HS-5 (cell line): ENCODE measurements at regions not wholly inside any gene's neighbourhood (a gene's known extent, or its start where the extent isn't known, plus 50 kb on each side); places are given as distances from the start of the nearest gene placed in this dataset.
"Not testable (repeated sequence)": the region's sequence is repeated elsewhere in the genome, so short reads cannot be mapped to it uniquely, and the experiment has no call there.

ENCODE experiments used
- DNase-seq: peaks from one replicate; pipeline ENCODE4 v3.0.0-alpha.2; 2012; ENCODE audit warnings: low read depth

DNA sequence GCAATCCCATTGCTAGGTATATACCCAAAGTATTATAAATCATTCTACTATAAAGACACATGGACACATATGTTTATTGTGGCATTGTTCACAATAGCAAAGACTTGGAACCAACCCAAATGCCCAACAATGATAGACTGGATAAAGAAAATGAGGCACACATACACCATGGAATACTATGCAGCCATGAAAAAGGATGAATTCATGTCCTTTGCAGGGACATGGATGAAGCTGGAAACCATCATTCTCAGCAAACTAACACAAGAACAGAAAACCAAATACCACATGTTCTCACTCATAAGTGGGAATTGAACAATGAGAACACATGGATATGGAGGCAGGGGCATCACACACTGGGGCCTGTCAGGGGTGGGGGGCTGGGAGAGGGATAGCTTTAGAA is 249.4 kb downstream of the UBE3D start:
- not testable (repeated sequence) for DNase-seq

DNA sequence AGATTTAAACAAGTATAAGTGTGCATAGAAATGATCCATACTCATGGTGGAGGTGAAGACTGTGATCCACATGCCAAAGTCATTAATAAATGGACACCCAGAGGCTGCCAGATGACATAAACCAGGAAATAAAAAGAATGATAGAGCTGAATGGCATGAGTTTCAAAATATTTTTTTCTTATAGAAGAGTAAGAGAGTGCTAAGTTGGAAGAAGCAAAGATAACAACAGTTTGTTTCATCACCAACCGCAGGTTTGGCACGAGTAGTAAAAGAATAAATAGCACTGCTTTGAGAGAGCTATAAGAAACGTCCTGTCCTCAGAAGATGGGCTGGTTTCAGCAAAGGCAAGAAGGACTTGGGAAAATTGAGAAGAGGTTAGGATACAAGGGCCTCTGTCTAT is 246.9 kb downstream of the UBE3D start:
- DNase-seq, result peak; percentile 53

DNA sequence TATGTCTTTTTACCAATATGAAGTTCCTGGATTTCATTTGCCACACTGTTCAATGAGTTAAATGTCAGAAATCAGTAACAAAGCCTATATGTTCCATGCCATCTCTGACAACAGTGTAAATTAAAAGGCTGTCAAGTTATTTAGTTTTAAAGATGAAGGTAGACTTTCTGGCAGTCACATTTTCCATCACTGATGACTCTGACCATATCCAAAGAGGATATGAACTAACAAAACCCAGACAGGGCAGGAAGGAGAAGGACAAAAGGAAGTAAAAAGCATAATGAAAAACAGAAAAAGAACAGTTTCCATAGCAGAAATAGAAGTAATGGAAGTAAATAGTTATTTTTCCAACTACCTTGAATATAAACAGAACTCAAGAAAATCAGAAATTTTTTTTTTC is 242.3 kb downstream of the UBE3D start:
- DNase-seq, result no peak

DNA sequence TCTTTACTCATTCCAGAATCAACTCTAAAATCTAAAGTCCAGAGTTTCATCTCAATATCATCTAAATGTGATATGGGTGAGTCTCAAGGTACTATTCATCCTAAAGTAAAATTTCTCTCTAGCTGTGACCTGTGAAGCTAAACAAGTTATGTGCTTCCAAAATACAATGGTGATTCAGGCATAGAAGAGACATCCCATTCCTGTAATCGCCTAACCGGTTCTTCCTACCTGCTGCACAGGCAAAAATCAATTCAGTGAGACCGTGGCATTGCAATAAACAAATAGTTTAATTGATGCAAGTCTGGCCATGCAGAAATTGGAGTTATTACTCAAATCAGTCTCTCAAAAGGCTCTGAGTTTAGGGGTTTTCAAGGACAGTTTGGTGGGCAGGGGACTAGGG is 232.8 kb downstream of the UBE3D start:
- DNase-seq, result no peak

DNA sequence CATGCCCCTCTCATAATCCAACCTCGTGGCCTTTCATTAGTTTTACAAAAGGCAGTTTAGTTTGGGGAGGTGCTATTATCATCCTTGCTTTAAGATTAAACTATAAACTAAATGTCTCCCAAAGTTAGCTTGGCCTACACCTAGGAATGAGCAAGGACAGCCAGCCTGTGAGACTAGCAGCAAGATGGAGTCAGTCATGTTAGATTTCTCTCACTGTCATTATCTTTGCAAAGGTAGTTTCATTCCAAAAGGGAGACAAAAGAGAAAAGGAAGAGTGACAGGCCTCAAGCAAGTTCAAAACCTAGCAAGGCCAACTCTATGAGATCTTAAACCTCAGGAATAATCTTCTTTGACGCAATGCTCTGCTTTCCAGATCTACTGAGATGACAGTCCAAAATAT is 232.2 kb downstream of the UBE3D start:
- DNase-seq, result no peak

DNA sequence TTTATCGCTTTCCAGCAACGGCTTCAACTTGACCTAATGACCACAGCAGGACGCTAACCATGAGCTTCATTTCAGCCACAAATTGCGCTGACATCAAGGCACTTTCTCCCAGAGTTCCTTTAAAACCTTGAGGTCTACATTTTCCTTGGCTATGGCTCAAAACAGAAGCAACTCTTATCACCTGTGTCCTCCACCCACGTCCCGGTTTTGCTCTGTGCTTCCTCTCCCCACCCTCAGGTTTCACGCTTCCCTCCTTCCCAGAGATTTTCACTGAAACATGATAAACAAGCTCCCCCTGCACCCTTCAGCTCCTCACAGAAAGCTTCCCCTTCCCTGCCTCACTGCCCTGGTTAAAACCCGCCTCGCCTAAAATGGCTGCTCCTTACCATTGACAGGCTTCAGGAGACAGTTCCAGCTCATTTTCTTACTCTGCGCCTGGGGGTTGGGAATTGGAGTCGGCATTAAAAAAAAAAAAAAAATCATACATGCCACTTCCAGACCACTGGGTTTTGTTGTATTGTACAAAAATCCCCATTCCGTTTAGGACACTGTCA is 229.5 kb downstream of the UBE3D start:
- DNase-seq, result no peak

DNA sequence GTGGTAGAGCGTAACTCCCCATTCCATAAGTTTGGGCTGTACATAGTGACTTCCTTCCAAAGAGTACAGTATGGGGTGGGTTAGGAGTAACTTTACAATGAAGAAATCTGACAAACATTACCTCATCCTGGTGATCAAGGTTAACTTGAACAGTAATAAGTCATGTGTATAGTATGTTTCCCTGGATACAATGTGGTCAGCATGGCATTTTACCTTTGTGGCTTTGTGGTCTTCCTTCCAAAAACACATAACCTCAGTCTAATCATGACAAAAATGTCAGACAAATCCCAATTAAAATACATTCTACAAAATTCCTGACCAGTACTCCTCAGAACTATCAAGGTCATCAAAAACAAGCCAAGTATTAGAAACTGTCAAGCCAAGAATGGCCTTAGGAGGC is 225.1 kb downstream of the UBE3D start:
- no peak for DNase-seq

DNA sequence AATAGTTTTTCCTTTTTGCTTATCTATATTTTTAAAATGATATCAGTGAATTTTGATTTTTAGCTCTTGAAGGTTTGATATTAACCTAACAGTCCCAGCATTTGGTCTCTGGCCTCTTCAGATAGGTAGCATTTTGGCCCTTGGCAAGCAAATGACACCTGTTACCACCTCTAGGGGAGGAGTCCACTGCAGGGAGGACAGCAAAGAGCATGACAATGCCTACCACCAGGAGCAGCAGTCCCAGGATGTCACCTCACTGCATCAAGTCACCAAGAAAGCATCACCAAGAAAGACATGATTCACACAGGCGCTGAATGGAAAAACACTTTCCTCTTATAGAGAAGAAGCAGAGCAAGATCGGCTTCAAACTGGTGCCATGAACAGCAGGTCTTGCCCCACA is 224.3 kb downstream of the UBE3D start:
- DNase-seq, result no peak
